HG03097 (cell line): ENCODE measurements at regions not wholly inside any gene's neighbourhood (a gene's known extent, or its start where the extent isn't known, plus 50 kb on each side); places are given as distances from the start of the nearest gene placed in this dataset.
"Not testable (repeated sequence)": the region's sequence is repeated elsewhere in the genome, so short reads cannot be mapped to it uniquely, and the experiment has no call there.

Experiments used
- ATAC-seq: cut with Tn5 transposase; IDR thresholded peaks from one replicate; pipeline ENCODE4 v1.9.1; 2021; ENCODE audit not compliant: unreplicated experiment, low FRiP score

GRCh38 chr4:101670897-101671296, 119.6 kb upstream of the BANK1 start:
- ATAC-seq: no peak

- no peak for ATAC-seq
Observed at GRCh38 chr4:101670370-101670769, 120.2 kb upstream of the BANK1 start.

GRCh38 chr4:101669832-101670188, 120.7 kb upstream of the BANK1 start:
- no peak for ATAC-seq

GRCh38 chr4:101669138-101669831, 121.2 kb upstream of the BANK1 start:
- ATAC-seq: no peak

GRCh38 chr4:101667348-101667747, 123.2 kb upstream of the BANK1 start:
- no peak for ATAC-seq

DNA sequence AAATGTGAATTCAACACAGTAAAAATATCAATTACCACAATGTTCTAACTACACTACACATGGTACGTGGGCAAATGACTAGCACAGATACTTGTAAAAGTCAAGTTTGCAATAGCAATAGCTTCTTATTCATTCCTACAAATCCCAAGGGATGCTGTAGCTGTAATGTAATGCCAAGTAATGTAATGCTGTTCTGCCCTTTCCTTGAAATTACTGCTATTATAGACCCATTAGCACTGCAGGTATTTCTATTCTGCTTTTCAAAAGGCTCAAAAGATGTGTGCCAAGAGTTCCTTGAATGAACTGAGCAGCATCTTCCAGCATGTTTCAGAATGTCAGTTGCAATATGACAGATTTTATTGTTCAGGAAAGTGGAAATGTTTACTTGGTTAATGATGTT, 129.9 kb upstream of the BANK1 start:
- no peak for ATAC-seq

GRCh38 chr4:101655857-101656256, 134.7 kb upstream of the BANK1 start:
- ATAC-seq: no peak

GRCh38 chr4:101655005-101655404, 135.5 kb upstream of the BANK1 start:
- no peak for ATAC-seq

DNA sequence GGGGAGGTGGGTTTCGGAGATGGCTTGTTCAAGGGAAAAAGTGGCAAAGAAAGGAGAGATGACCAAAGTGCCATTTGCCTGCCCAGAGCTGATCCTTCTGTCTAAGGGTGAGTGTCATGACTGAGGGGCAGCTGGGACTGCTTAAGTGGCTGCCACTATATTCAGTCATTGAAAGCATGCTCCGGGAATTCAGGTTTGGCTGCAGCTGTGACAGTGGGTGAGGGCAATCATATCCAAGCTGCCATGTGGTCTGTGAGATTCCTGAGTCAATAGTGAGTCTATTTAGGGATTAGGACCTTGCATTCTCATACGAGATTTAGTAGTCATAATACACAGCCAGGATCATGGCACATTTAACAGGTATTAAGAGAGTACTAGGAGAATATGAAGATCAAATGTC, 138.8 kb upstream of the BANK1 start:
- no peak for ATAC-seq

DNA sequence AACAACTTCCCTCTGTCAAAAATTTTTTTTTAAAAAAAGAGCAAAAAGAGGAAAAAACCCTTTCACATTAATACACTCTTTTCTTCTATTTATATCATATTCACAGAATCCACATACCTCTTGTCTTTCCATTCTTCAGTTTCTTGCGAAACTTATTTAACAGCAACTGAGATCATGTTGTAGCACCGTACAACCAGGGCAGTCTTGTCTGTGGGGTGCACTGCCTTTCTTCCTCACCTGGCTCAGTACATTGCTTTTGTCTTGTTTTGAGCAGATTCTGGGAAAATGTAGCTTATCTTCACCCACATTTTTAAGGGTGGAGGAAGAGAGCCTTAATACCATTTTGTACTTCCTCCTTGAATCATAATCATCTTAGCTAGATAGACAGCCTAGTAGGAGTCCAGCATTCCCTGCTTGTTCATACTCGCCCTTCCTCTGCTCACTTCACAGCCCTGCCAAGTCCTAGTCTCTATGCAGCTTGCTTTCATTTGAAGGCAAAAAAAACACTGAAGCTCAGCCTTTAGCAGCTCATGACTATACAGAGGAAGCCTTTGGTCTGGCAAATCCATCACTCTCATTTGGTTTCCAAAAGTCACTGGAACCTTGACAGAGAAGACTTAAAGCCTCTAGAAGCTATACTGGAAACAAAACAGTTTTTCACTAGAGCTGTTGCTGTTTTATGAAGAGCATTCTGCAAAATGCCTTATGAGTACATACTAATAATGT, 140.6 kb upstream of the BANK1 start:
- ATAC-seq: no peak

GRCh38 chr4:101647710-101648034, 142.9 kb upstream of the BANK1 start:
- no peak for ATAC-seq

GRCh38 chr4:101644516-101644915, 146.0 kb upstream of the BANK1 start:
- ATAC-seq: no peak

DNA sequence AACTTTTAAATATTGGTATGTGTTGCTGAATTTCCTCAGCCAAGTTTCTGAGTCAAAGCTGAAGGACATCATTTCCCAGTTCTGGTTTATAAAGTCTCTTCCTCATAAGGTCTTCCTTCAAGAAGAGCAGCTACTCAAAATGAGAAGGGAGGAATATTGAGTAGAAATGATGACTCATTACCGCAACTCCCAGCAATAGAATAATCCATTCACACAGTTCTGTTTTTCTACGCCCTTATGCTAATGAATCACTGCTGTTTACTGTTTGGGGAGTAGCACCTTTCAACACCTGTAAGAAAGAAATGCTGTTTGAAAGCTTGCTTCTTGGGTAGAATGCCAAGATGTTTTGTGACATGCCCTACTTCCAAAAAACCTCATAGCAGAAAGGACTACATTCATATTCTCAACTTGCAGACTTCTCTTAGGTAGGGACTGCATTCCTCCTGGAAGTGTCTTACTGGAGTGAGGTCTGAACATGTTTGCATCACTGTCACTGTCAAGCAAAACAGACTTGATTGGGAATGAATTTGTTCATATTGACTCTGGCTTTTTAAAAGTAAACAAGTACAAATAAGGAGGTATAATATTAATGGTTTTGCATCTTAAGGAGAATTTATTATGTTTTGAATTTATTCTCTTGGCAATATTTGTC, 147.2 kb upstream of the BANK1 start:
- no peak for ATAC-seq

- ATAC-seq: not testable (repeated sequence)
Observed at GRCh38 chr4:101632766-101633165, 157.8 kb upstream of the BANK1 start.

GRCh38 chr4:101630319-101630986, 160.1 kb upstream of the BANK1 start:
- ATAC-seq: no peak

DNA sequence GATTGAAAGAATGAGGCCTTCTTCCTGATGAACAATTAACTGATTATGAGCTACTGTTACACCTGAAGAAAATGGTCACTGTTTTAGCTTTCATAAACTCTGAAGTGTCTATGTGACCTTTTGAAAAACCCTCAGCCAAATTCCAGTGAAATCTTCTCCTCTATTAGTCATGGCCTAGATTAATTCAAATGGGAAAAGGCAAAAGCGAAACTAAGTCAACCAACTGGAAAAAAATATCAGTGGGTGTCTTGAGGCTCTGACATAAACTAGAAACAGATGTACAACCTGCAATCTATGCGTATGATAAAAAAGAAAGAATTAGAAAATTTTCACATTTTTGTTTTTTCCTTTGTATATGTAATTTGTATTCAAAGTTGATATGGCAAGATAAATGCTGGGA, 169.4 kb upstream of the BANK1 start:
- no peak for ATAC-seq

DNA sequence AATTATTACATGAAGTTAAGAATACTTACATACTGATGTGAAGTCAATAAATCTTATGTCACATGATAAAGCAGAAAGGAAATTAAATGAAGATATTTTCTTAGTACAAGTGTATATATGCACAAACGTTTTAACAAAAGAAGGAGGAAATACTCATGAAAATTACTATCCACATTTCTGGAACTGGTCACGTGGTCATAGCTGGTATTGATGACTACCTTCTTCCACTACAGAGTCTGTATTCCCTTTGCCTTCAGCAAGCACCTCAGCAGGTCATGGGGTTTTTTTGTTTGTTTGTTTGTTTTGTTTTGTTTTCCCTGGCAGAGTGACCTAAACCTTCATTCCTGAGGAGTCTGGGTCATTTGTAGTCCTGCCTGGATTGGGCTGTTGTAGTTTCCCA, 174.9 kb upstream of the BANK1 start:
- no peak for ATAC-seq

DNA sequence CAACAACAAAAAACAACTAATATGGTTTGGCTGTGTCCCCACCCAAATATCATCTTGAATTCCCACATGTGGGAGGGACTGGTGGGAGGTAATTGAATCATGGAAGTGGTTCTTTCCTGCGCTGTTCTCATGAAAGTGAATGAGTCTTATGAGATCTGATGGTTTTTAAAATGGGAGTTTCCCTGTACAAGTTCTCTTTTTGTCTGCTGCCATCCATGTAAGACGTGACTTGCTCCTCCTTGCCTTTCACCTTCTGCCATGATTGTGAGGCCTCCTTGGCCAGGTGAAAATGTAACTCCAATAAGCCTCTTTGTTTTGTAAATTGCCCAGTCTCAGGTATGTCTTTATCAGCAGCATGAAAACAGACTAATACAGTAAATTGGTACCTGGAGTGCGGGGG, 183.5 kb upstream of the BANK1 start:
- not testable (repeated sequence) for ATAC-seq

DNA sequence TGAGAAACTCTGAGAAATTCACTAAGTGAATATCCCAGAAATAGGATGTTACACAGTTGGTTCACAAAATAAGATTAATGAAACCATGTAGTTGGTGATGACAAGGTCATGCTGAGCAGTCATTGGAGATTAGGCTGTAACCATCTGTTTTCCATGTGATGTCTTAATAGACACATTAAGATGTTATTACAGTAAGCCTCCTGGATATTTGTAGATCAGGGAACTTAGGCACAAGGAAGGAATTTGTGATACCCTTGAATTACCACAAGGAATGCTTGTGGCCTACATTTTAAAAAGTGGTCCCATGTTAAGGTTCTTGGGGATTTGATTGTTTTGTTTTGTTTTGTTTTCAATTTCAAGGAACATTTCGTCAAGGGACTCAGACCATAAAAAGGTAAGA, 185.6 kb upstream of the BANK1 start:
- no peak for ATAC-seq

- no peak for ATAC-seq
Observed at GRCh38 chr4:101600287-101600686, 190.2 kb upstream of the BANK1 start.

DNA sequence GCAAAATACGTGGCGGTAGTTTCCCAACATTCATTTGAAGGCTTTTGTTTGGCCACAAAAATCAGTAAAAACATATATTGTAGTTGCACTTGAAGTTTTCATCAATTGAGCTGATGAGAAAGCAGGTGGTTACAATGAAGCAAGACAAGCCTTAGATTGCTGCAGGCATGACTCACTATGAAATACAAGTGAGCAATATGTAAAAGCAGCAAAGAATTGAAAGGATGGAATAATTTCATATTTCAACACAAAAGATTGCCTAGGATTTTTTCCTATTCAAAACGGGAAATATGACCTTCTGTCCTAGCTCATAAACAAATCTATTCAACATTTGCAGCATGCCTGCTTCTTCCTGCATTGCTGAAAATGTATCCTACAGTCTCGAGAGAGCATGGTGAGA, 190.9 kb upstream of the BANK1 start:
- no peak for ATAC-seq
